GM21423 (cell line): ENCODE measurements at regions not wholly inside any gene's neighbourhood (a gene's known extent, or its start where the extent isn't known, plus 50 kb on each side); places are given as distances from the start of the nearest gene placed in this dataset.
"Not testable (repeated sequence)": the region's sequence is repeated elsewhere in the genome, so short reads cannot be mapped to it uniquely, and the experiment has no call there.

Experiments
- ATAC-seq: cut with Tn5 transposase; IDR thresholded peaks from one replicate; pipeline ENCODE4 v1.9.1; 2021; ENCODE audit warnings: mild to moderate bottlenecking, moderate library complexity; ENCODE audit not compliant: unreplicated experiment

DNA sequence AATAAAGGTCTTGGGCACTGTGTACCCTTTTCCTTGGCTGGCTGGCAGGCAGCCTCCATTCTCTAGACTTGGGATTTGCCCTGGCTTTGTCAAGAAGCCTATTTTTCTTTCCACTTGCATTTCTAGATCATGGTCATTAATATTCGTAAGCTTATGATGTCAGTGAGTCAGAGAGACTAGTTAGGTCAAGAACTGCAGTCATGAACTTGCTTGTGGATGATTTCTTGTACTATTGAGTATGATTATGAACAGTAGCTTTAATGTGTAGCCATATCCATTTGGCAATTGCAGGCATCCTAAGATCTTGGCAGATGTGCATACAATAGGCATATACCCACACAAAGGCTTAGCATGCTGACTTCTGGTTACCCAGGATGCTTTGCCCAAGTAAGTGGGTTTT is 186.8 kb upstream of the CLINT1 start:
- ATAC-seq: no peak

DNA sequence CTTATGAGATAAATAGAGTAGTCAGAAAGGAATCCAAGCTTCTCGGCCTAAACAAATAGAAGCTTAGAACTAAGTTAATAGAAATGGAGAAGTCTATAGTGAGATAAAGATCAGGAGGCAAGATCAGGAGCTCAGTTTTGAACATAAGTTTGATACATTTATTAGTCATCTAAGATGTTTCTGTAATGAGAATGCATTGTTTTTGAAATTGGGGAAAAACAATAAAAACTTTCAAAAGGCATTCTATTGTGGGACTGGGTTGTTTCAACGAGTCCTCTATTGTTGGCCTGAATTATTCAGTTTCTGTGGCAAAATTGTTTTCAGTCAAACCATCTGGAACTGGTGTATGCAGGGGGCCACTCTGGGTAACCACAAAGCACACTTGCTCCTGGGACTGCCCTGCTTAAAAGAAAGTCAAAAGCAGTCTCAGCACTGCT is 181.0 kb upstream of the CLINT1 start:
- ATAC-seq: peak; percentile 74

DNA sequence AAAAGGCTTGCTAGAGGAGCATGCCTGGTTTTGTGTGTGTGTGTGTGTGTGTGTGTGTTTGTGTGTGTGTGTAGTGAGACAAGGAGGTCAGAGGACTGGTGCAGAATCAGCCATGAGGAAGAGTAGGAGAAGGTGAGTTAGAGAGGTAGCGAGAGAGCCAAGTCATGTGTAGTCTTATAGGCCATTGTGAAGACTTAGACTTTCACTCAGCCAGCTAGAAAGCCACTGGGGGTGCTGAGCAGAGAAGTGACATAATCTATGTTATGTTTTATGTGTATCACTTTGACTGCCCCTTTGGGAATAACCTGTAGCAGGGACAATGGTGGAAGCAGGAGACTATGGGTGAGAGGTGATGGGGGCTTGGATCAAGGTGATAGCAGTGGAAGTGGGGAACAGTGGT is 180.5 kb upstream of the CLINT1 start:
- ATAC-seq: peak; percentile 22

DNA sequence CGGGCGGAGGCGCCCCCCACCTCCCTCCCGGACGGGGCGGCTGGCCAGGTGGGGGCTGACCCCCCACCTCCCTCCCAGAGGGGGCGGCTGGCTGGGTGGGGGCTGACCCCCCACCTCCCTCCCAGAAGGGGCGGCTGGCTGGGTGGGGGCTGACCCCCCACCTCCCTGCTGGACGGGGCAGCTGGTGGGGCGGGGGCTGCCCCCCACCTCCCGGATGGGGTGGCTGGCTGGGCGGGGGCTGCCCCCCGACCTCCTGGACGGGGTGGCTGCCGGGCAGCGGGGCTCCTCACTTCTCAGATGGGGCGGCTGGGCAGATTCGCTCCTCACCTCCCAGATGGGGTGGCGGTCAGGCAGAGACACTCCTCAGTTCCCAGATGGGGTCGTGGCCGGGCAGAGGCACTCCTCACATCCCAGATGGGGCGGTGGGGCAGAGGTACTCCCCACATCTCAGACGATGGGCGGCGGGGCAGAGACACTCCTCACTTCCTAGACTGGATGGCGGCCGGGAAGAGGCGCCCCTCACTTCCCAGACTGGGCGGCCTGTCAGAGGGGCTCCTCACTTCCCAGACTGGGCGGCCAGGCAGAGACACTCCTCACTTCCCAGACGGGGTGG is 178.1 kb upstream of the CLINT1 start:
- not testable (repeated sequence) for ATAC-seq

DNA sequence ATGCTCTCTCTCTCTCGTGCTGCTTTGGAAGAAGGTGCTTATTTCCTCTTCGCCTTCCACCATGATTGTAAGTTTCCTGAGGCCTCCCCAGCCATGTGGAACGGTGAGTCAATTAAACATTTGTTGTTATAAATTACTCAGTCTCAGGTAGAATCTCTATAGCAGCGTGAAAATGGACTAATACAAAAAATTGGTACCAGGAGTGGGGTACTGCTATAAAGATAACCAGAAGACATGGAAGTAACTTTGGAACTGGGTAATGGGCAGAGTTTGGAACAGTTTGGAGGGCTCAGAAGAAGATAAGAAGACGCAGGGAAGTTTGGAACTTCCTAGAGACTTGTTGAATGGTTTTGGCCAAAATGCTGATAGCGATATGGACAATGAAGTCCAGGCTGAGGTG is 175.6 kb upstream of the CLINT1 start:
- ATAC-seq: not testable (repeated sequence)

DNA sequence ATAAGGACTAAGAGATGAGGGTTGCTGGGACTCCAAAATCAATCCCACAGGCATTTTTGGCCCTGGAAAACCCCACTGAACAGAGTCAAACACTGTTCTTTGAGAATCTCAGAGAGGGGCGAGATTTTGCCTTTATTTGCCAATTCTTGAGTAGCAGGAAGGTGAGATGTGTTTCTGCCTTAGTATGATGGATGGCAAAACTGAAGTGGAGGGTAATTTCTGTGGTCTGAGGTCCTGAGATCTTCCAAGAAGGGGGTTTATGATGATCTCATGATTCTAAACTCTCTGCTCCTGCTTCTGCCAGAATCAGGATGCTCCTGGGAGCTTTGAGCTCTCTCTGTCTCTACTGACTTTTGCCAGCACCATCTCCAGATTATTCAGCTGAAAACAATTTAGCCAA is 174.8 kb upstream of the CLINT1 start:
- no peak for ATAC-seq

DNA sequence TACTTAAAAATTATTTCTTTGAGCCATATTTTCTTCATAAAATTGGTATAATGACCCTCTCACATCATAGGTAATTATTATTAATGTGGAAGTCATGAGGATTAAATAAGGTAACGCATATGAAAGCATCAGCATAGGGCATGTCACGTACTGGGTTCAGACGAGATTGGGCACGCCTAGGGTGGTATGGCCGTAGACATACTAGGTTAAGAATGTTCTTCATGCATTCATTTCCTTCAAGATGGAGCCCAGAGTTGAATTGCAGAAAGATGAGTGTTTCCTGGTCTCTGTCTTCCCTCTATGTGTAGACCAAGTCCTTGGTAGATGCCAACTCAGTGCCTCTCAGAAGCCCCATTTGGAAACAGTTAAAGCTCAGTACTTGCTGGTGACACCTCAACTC is 174.1 kb upstream of the CLINT1 start:
- ATAC-seq: no peak

DNA sequence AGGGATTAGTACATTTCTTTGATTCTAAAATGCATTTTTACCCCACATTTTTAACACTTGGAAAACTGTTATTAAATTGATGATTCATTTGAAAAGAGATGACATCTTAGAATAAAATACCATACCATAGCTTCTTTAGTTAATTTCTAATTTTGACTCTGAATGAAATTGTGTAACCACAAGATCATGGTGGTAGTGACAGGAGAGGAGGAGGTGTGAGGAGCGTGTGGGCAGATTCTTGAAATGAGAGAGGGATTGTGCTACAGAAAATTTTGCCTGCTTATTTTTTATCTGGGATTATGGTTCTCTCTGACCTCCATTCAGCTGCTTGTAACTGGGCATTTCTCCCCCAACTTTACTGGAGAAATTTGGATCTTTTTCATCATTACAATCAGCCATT is 173.3 kb upstream of the CLINT1 start:
- ATAC-seq: no peak

DNA sequence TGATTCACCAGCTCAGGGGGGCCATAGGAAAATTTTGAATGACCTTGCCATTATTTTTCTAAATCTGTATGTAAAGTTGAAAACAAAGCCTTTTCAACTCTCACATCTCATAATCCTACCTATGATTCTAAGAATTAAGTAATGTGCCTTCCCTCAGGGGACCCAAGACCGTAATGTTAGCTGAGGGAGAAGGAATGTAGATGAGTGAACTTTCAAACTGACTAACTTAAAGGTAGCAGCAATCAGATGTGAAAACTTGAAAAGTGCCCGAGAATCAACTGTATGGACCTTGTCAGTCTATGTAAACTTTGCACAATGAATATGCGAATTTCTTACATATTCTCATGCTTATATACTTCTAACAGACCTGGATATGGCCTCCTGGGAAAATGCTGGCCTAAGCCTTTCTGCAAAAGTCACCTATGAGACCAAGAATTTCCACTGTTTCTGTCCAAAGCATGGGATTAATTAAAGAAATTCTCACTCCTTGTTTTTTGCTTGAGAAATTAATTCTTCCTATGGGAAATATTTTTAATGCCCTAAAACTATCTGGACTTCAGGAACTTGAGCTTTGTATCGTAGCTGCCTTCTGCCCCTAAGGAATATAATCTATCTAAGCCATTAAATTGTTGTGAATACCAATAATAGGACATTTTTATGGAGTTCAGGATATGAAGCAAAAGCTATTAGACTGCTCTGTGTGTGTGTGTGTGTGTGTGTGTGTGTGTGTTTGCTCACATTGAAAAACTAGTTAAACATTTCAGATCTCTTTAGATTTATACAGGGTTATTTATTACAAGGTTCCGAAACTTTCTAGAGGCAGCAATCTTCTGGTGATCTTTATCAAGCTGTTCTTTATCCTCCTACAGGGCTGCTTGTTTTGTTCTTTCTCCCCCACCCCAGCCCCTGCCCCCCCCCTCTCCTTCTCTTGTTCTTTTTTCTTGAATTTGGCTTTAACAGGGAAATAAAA is 169.1 kb upstream of the CLINT1 start:
- no peak for ATAC-seq

DNA sequence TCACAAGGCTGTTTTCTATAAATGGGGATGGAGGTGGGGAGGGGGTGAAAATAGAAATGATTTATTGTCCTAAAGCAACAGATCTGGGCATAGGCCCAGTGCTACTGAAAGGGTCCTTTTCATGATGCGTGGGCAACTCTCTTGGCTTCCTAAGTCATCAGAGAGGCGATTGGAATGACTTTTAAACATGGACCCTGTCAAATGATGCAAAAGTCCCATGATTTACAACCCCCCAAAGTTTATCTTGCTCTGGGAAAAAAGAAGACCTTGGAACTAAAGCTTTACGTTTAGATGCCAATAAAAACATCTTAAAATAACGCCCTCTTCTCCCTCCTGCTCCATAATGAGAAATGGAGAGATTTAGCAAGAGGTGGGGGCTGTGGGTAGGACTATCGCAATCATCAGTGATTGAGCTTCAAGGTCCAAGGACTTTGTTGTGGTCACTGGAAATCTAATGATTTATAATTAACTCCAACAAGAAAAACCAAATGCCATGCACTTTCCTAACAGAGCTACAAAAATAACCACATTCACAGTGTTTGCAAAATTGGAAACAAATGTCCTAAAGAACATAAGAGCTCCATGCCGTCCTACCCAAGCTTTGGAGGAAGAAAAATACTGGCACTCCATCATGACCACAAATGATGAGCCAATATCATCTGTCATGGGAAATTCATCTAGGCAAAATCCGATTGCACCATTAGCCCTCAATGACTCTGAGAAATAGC is 167.5 kb upstream of the CLINT1 start:
- ATAC-seq: no peak

DNA sequence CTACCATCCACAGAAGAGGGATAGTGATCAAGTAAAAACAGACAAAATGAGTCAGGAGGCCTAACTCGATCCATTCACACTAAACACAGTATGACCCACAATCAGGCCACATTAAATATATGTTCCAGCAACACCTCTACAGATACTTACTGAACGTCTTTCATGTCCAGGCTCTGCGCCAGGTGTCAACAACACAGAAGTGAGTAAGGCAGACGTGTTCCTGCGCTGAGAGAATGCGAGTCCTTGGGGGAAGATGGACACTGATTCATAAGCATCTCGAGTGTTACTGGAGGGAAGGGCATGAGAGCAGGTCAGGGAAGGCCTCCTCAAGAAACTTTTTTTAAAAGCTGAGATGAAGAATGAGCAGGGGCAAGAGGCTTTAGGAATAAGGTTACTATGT is 164.3 kb upstream of the CLINT1 start:
- no peak for ATAC-seq

DNA sequence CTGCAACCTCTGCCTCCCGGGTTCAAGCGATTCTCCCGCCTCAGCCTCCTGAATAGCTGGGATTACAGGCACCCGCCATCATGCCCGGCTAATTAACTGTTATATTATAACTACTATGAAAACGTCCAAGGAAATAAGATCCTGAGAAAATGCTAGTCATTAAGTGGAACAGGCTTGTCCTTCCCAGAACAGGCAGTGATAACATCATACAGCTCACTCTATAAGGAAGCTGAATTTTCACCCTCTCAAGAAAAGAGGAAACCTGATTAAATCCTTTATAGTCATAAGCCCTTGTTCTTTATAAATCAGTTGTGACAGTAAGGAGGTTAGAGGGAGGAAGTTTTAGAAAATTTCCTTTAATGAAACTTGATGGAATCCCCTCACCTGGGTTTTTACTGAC is 163.9 kb upstream of the CLINT1 start:
- no peak for ATAC-seq

DNA sequence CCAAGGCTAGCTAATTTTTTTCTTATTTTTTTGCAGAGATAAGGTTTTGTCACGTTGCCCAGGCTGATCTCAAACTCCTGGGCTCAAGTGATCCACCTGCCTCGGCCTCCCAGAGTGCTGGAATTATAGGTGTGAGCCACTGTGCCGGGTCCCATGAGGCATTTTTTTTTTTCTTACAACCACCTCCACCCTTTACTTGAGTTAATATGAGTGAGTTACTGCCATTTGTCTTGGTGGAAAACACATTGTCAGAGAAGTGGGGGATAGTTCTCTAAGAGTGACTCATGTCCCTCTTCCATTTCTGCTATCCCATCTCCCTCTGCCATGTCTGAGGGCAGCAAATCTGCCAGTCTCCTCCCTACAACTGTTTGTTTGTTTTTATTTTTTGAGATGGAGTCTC is 163.4 kb upstream of the CLINT1 start:
- ATAC-seq: no peak

DNA sequence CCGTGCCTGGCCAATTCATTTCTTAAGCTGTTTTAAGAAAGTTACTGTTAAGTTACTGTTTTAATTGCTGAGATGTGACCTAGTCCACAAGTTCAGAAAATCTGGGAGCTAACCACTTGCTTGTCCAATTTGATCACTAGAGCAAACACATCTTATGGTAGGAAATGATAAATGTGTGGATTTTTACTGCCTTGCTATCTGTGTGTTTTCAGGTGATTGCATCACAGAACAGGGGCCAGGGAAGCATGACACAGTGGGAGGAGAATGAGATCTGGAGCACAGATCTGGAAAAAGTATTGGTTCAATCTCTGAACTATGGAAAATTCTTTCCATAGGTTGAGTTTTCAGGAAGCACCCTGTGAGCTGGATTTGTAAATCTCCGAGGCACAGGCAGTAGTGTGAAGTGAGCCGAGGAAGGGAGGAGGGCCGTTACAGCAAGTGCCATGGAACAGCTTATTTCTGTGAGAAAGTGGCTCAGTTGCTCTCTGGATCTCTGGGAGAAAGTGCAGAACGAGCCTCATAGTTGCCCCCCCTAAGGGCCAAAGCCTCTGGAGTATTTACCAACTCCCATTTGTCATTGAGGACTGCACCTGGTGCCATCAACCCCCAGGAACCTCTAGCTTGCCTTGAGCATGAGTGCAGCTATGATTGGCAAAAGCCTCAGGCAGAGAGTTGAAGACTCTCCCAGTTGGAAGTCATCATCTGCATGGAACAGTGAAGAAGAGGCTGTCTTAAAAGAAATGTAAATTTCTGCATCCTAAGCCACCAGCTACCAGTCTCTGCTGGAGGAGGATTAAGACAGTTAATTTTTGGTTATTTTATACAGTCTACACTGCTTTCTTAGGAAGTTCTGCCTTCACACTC is 161.8 kb upstream of the CLINT1 start:
- ATAC-seq: no peak

DNA sequence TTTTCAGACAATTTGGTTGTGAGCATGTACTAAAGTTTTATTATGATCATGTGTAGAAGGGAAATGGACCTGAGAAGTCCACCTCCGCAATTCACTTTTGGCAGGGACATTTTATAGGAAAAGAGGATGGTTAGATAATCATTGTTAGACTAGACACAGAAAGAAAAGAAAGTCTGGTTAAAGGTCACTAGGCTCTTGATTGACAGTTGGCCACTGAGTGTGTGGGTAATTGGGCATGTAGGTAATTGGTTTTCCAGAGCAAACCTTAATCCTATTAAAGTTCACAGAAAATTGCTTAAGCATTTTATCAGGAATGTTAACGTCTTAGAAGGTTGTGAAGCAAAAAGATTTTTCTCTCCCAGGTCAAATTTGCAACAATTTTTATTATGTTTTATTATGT is 158.5 kb upstream of the CLINT1 start:
- no peak for ATAC-seq

DNA sequence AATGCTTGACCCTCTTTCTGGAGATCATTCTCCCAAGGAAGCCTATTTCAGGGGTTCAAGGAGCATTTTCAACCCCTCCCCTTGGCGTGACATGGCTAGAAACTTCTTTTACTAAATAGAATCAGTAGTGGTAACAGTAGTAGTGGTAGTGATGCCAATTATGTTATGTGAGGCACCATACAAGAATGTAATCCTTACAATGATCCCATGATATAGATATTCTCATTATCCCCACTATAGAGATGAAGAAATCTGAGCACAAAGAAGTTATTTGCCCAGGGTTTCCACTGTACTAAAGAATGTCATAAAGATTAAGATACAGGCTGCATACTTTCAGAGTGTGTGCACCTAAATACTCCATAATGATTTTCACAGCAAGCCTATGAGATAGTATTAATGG is 155.4 kb upstream of the CLINT1 start:
- ATAC-seq: no peak

DNA sequence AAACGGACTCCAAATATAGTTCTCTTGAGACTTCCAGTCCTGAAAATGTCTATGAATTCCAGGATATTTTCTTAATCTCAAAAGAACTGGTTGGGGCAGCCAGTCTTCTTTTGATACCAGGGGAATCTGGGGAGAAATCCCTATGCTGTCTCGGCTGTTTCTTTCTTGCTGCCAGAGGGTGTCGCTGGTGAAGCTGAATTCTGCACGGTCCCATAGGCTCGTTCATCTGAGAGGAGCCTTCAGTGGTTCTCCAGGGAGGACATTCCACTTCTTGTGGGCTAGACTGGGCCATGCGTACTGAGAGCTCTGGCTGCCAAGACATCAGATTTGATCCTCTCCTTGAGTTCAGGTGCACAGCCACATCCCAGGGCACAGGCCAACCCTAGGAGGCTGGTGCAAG is 155.0 kb upstream of the CLINT1 start:
- no peak for ATAC-seq

DNA sequence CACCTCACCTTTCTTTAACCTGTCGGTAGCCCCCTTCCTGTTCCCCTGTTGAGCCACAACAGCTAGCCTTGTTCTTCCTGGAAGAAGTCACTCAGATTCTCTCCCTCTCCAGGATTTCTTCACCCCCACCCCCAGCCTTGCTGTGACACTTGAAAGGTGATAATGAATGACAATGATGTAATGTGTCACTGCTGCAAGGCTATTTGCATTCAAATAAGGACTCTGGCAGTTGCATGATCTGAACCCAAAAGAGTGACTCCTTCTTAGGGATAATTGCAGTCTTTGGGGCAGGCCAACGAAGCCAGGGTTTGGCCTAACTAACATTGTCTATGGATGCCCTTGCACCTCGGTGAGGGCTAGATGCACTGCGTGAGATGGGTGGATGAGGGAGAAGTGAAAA is 154.4 kb upstream of the CLINT1 start:
- ATAC-seq: no peak

DNA sequence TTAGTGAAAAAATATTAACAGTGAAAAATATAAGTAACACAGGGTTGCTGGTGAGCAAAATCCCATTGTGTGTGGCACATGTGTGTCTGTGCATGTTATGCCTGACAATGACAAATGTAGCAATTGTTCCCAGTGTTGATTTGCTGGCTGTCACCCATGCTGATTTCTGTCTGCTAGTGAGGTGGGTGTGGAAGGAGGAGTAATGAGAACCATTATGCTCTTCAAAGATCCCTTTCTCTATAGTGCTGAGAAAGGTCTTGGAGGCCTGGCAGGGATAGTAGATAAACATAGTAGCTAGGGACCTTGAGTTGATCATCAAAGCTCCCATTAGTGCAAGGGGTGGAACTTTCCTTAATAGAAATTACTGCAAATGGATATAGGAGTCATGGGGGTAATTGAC is 152.5 kb upstream of the CLINT1 start:
- no peak for ATAC-seq

DNA sequence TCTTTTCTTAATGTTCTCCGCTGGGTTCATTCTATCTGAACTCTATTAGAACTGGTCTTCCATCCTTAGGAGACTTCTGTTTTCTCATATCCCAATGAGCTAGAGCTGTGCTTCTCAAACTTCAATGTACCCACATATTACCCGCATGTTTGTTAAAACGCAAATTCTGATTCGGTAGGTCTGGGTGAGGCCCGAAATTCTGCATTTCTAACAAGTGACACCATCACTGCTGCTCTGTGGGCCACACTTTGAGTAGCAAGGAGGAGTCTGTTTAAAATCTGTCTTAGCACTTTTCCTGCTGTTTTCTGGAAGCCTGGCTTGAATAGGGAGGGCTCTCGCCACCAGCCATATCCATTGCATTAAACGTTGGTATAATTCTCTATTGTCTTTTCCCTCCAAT is 151.9 kb upstream of the CLINT1 start:
- no peak for ATAC-seq

DNA sequence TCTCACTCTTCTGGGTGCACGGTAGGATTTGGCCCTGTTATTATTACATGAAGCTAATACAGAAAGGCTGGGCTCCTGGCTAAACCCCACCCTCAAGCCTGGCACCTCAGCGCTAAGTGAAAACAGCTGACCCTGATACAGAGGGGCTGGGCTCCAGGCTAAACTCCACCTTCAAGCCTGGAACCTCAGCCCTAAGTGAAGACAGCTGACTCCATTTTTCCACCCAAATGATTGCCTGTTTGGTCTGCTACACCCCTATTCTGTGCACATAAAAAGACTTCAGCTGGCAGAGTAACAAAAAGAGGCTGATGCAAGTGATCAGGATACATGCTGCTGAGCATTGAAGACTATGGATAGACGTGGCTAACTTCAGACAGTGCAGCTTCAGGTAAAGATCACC is 148.4 kb upstream of the CLINT1 start:
- no peak for ATAC-seq
